Renal cortical epithelial cell (primary cell): ENCODE measurements at regions not wholly inside any gene's neighbourhood (a gene's known extent, or its start where the extent isn't known, plus 50 kb on each side); places are given as distances from the start of the nearest gene placed in this dataset.

ENCODE experiments used
- DNase-seq: peaks from one replicate; pipeline ENCODE4 v3.0.0-alpha.2; 2011; ENCODE audit warnings: low read depth

DNA sequence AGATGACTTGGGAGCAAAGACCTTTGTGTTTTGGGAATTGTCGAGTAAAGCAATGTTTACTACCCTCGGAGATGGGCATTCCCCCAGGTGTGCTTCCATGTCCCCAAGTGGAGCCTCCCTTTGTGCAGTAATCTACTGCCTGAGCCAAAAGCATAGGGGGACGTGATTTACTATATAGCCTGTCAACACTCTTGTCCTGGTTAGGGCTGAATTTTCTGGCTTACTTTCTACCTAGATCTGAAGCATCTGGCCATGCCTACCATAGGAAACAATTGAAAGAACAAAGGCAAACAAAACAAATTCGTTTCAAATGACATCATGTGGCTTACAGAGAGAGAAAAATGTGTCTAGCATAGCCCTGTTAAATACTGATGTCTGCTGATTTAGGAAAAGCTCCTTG, 350.6 kb downstream of the SAMD5 start:
- DNase-seq: no peak

GRCh38 chr6:147861696-147862095, 353.2 kb downstream of the SAMD5 start:
- DNase-seq: no peak

GRCh38 chr6:147867433-147868226, 359.1 kb downstream of the SAMD5 start:
- DNase-seq: no peak

- DNase-seq: no peak
Measured at GRCh38 chr6:147868427-147869190, 360.1 kb downstream of the SAMD5 start.

GRCh38 chr6:147869201-147869600, 360.7 kb downstream of the SAMD5 start:
- DNase-seq: no peak

- DNase-seq: no peak
Measured at GRCh38 chr6:147869869-147870268, 361.4 kb downstream of the SAMD5 start.

DNA sequence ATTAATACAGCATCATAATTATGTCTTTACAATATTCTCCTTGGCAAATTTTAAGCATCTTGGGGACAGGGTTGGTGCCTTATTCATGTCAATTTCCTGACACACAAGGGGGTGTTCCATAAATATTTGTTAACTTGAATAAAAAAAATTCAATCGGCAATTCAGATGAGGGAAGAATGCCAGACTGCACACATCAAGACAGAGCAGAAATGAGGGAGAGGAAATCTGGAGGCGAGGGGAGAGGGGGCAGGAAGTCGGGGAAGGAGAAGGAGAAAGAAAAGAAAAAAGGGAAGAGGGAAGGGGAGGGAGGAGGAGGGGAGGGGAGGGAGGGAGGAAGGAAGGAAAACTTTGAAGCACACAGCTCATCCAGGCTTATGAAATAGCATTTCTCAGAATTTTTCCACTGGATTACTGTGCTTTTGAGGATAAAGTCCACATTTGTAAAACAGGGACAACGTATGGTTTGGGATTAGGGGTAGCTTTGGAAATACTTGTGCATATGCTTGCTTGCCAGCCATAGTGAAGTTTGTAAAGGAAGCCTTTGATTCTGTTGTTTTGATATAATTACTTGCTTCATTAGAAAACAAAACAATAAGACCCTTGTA, 362.1 kb downstream of the SAMD5 start:
- no peak for DNase-seq

DNA sequence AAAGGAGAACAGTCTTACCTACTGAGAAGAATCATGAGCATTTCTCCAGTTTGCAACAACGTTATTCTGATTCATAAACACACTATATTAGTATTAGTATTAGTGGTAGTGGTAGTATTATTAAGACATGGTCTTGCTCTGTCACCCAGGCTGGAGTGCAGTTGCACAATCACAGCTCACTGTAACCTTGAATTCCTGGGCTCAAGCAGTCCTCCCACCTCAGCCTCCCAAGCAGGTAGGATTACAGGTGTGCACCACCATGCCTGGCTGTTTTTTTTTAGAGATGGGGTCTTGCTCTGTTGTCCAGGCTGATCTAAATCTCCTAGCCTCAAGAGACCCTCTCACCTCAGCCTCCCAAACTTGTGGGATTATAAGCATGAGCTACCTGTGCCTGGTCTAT, 363.5 kb downstream of the SAMD5 start:
- DNase-seq: no peak

DNA sequence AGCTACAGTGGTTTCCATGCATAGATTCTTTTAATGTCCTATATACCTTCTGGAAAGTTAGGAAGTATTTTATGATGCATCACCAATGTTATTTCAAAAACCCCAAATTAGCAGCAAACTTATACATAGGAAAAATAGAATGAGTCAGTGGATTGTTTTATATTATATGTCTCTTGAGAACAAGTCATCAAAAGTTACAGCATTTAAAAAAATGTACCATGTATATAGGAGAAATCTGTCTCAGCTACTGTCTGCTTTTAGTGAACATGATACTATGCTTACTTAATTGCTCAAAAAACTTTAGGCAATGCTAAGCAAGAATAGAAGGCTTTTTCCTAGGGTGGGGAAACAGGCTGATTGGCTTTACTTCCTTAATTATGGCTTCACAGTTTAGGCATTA, 365.3 kb downstream of the SAMD5 start:
- DNase-seq: no peak

DNA sequence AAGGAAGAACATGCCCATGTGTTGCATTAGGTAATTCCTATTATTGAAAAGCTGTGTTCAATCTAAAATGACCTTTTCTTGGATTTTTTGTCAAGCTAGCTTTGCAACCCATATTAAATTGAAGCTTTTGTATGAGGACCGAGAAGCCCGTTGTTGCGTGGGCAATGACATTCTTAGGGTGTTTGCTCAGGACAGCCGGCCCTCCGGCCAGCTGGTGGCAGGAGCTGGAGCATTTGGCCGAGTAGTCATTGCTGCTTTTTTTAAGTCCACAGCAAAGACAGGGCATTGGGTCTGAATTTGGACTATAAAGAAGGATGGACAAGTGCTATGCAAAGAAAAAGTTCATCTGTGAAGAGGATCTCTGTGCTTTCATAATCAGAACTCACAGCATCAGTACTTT, 365.8 kb downstream of the SAMD5 start:
- DNase-seq: no peak

DNA sequence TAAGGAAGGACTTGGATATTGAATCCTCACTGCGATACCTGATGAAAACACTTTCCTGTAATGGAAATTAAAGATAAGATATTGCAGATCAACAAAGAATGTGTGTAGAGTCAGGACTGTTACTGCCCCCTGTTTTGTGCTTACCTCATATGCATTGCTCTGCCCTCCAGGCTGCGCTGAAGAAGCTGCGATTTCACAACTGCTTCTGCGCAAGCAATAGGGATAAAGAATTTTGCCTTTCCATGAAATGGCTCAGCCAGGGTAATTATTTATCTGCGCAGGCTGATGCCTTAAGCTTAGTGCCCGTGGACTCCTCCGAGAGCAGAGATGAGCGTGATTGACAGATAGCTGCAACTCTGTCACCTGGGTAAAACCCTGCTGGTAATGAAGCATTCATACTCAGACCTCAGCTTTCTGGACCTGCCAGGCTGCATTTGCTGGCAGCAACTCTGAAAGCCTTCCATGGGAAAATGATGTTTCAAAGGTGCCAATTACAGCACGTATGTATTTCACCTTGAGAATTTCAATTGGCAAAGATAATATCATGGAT, 370.6 kb downstream of the SAMD5 start:
- no peak for DNase-seq

GRCh38 chr6:147881432-147881831, 372.9 kb downstream of the SAMD5 start:
- no peak for DNase-seq

- no peak for DNase-seq
Measured at GRCh38 chr6:147888374-147888773, 379.9 kb downstream of the SAMD5 start.

- DNase-seq: peak; percentile 30
Measured at GRCh38 chr6:147891671-147892070, 383.2 kb downstream of the SAMD5 start.

DNA sequence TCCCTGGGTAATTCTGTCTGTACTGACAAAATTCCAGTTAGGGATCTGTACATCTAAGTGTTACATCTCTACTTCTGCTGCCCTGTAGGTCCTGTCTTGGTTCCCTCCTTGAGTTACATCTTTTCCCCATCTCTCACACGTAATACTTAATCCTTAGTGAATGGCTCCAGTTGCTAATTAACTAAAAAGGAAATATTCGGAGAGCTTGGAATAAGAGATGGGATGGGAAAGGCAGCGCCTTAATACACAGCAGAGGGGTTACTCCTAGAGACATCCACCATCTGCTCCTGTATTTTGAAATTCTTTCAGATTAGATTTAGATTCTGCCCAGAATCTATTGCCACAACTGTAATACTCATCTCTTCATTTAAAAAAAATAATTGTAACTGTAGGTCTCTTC, 384.0 kb downstream of the SAMD5 start:
- peak; percentile 17 for DNase-seq

DNA sequence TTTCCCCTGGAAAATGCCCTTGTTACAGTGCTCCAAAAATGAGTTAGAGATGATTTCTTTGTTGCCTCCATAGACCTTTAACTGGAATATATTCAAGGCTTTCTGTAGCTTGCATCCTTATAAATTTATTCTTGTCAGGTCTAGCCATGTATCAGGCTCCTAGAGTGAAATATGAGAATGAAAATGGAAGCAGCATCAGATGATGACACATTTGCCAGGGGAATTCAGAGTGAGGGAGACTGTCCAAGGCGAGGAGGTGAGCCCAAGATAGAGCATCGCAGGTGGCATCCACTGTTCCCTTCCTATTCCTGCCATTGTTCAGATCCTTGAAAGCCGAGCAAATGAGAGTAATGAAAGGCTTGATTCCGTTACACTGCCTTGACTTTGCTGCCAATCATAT, 386.8 kb downstream of the SAMD5 start:
- no peak for DNase-seq

- no peak for DNase-seq
Measured at GRCh38 chr6:147900247-147900830, 391.8 kb downstream of the SAMD5 start.

- DNase-seq: no peak
Measured at GRCh38 chr6:147903321-147903720, 394.8 kb downstream of the SAMD5 start.

DNA sequence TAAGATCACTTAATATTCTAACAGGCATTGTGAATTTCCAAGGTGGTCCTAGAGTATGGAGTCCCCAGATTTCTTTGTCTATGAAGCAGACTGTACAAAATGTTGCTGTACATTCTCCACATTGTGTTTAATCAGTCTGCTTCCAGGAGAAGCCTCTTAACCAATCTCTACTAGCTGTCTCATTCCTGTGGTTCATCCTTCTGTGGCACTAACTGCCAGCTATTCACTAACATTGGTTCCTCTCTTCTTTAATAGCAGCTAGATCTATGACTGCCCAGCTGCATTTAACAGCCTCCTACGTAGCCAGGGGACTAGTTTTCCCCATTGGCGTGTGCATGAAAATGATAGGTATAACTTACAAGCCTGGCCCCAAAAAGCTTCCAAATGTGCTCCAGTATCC, 395.4 kb downstream of the SAMD5 start:
- DNase-seq: no peak

DNA sequence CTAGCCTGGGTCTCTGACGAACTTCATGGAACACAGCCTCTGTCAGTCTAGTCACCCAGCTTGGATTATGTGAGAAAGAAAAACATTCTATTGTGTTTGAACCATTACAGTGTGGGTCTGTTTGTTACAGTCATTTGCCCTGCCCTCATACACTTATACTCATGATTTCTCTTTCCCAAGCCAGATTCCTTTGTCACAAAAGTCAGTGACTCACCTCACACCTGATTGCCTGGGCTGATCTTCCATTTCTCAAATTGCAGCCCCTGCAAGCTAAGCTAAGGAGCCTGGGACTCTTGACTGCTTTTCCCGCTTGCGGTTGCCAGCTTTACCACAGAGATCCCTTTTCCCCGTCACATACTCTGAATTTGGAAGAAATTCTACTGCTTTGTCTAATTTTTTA, 395.9 kb downstream of the SAMD5 start:
- DNase-seq: no peak

GRCh38 chr6:147905711-147906110, 397.2 kb downstream of the SAMD5 start:
- no peak for DNase-seq

- DNase-seq: peak; percentile 29
Measured at GRCh38 chr6:147906361-147906760, 397.9 kb downstream of the SAMD5 start.
